Gastrocnemius medialis (tissue), 4 donors: ENCODE measurements at regions not wholly inside any gene's neighbourhood (a gene's known extent, or its start where the extent isn't known, plus 50 kb on each side); places are given as distances from the start of the nearest gene placed in this dataset.

Source experiments
- ATAC-seq, 2 donors: fragments of 150-250 bp; one replicate each; pipeline ENCODE4 v1.9.1; 2016
- DNase-seq, 2 donors: peaks; one replicate each; pipeline ENCODE4 v3.0.0-alpha.2; 2019
- H3K27ac ChIP-seq, 4 donors: fragments of 200-600 bp; sonication (generic); 1 replicate in 1 of 4; 2 replicates in 3 of 4; pipeline ENCODE4 v1.5.1; 2016 to 2018; ENCODE audit warnings: mild to moderate bottlenecking in 2 of 4, moderate library complexity in 1 of 4
- H3K27me3 ChIP-seq, 3 donors: fragments of 200-600 bp; sonication (generic) in 2 of 3; 1 replicate in 1 of 3; 2 replicates in 2 of 3; pipeline versions ENCODE4 v1.5.1 to v1.6.0; 2016 to 2019; ENCODE audit warnings: mild to moderate bottlenecking in 1 of 3, moderate library complexity in 1 of 3
- H3K36me3 ChIP-seq, 2 donors: fragments of 200-600 bp; sonication (generic) in 1 of 2; one replicate each; pipeline ENCODE4 v1.5.1; 2017 to 2018
- H3K4me1 ChIP-seq, 2 donors: fragments of 200-600 bp; sonication (generic) in 1 of 2; one replicate each; pipeline ENCODE4 v1.5.1; 2016 to 2017; ENCODE audit warnings: mild to moderate bottlenecking in 2 of 2
- H3K4me3 ChIP-seq, 4 donors: fragments of 200-600 bp; sonication (generic) in 3 of 4; 1 replicate in 1 of 4; 2 replicates in 3 of 4; pipeline ENCODE4 v1.5.1; 2016 to 2019; ENCODE audit warnings: mild to moderate bottlenecking in 2 of 4
- H3K9me3 ChIP-seq, 3 donors: fragments of 200-600 bp; sonication (generic) in 2 of 3; 1 replicate in 1 of 3; 2 replicates in 2 of 3; pipeline ENCODE4 v1.5.1; 2016 to 2019
- POLR2A ChIP-seq, 2 donors: fragments of 450-650 bp; IDR thresholded peaks; one replicate each; pipeline ENCODE4 v1.6.1; 2017; ENCODE audit warnings: antibody characterized with exemption in 2 of 2, mild to moderate bottlenecking in 2 of 2, moderate library complexity in 2 of 2
- in situ Hi-C, 4 donors: fragments of 200-750 bp; cut with MboI; loops; one replicate each; pipeline versions ENCODE4 v1.15.0 to v1.8.0; 2017; ENCODE audit warnings: low sequenced_read_pairs in 4 of 4
- intact Hi-C: fragments of 100-400 bp; cut with DNase I; formaldehyde crosslinking; loops from one replicate; pipeline ENCODE4 v1.15.1; 2023; ENCODE audit warnings: low total_unique reads
- TF ChIP-seq, protein P1 (sequence below), 5 experiments: fragments of 450-650 bp in 3 of 5; fragments of 200-600 bp in 2 of 5; sonication (generic) in 2 of 5; IDR thresholded peaks in 4 of 5; conservative IDR thresholded peaks in 1 of 5; 1 replicate in 4 of 5; 2 replicates in 1 of 5; pipeline ENCODE4 v1.5.1; 2016 to 2019; ENCODE audit warnings: antibody characterized with exemption in 5 of 5, mild to moderate bottlenecking in 3 of 5, moderate library complexity in 3 of 5

DNA sequence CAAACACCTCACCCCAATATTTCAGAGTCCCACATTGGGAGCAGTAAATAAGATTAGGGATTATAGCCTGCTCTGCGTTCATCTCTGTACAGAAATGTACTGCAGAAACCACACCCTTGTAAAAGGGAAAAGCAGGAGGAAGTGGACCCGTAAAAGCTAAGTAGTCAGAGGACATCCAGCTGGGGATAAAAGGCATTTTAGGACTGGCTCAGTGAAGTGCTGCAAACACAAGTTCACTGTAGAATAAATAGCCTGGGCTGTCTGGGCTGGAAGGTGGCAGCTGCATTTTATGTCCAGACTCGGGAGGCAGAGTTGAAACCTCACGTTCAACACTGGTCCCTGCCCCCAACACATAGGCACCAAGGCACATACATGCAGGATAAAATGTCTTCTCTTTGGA, 178.7 kb upstream of the FAT1 start:
- Histone ChIP-seq H3K27me3 (no peaks in the 10 kb centered on the region), H3K27ac (no peak overlapping the region), H3K36me3 (no peaks in the 10 kb centered on the region), H3K4me3 (no peak overlapping the region), H3K9me3 (no peaks in the 10 kb centered on the region), H3K4me1 (peaks cover 0 to 5% of the 10 kb centered on the region in 2 donors)
- no peak for DNase-seq
- intact Hi-C loops, result loop anchor here (10.0 kb wide), 1 partner anchor 58 kb away; no protein-coding TSS in a partner anchor
- TF ChIP-seq, protein P1, sequence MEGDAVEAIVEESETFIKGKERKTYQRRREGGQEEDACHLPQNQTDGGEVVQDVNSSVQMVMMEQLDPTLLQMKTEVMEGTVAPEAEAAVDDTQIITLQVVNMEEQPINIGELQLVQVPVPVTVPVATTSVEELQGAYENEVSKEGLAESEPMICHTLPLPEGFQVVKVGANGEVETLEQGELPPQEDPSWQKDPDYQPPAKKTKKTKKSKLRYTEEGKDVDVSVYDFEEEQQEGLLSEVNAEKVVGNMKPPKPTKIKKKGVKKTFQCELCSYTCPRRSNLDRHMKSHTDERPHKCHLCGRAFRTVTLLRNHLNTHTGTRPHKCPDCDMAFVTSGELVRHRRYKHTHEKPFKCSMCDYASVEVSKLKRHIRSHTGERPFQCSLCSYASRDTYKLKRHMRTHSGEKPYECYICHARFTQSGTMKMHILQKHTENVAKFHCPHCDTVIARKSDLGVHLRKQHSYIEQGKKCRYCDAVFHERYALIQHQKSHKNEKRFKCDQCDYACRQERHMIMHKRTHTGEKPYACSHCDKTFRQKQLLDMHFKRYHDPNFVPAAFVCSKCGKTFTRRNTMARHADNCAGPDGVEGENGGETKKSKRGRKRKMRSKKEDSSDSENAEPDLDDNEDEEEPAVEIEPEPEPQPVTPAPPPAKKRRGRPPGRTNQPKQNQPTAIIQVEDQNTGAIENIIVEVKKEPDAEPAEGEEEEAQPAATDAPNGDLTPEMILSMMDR (IDR thresholded peaks at IDR 0.05 in 4 of 5, conservative IDR thresholded peaks at IDR 0.05 in 1 of 5), result no peak
- no peak for TF ChIP-seq POLR2A (IDR thresholded peaks at IDR 0.05)
- in situ Hi-C loops, result no loop called here
- ATAC-seq, result no peak

DNA sequence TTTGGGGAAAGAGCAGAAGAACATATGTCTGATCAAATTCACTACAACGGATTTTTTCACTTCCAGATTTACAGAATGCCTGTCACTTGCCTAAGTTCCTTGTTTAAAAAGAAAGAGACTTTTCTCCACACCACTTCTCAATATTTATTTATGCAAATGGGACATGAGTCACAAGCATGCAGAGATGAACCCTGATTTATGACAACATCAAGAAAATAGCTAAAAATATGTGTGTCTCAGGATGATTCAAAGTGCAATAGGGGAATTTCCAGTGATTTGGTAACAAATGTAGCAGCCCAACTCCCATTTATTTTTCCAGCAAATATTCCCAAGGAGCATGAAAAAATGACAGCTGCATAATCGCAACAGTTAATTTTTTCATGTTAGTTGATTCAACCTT, 180.4 kb upstream of the FAT1 start:
- in situ Hi-C loops, result no loop called here
- intact Hi-C loops, result loop anchor here (10.0 kb wide), 1 partner anchor 59 kb away; no protein-coding TSS in a partner anchor
- H3K27me3 ChIP-seq, result no peaks in the 10 kb centered on the region
- TF ChIP-seq POLR2A (IDR thresholded peaks at IDR 0.05), result no peak
- TF ChIP-seq, protein P1 (IDR thresholded peaks at IDR 0.05 in 4 of 5, conservative IDR thresholded peaks at IDR 0.05 in 1 of 5), result no peak
- H3K36me3 ChIP-seq, result no peaks in the 10 kb centered on the region
- H3K4me1 ChIP-seq, result peaks cover 0 to 5% of the 10 kb centered on the region in 2 donors
- H3K27ac ChIP-seq, result peak overlapping the region in 1 of 4 donors; percentile 2
- peak; percentile 58 to 81 for ATAC-seq
- no peak for DNase-seq
- no peaks in the 10 kb centered on the region for H3K9me3 ChIP-seq
- H3K4me3 ChIP-seq, result no peak overlapping the region

DNA sequence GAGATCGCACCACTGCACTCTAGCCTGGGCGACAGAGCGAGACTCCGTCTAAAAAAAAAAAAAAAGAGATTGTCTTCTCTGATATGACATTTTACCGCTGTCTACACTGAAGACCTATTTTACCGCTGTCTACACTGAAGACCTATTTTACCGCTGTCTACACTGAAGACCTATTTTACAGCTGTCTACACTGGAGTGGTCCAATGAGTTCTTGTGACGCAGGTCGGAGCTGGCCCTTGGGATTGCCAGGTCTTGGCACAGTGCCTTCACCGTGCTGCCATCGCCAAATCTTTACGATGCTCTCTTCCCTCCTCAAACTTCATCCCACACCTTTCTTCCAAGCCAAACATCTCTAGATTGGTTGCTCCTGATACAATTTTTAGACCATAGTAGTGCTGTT, 183.1 kb upstream of the FAT1 start:
- Histone ChIP-seq H3K4me3 (no peak overlapping the region), H3K36me3 (no peaks in the 10 kb centered on the region), H3K27ac (no peak overlapping the region), H3K27me3 (no peaks in the 10 kb centered on the region), H3K9me3 (no peaks in the 10 kb centered on the region), H3K4me1 (peaks cover 0 to 5% of the 10 kb centered on the region in 2 donors)
- ATAC-seq, result no peak
- no peak for DNase-seq
- TF ChIP-seq, protein P1 (IDR thresholded peaks at IDR 0.05 in 4 of 5, conservative IDR thresholded peaks at IDR 0.05 in 1 of 5), result no peak
- no peak for TF ChIP-seq POLR2A (IDR thresholded peaks at IDR 0.05)
- in situ Hi-C loops, result no loop called here
- intact Hi-C loops, result loop anchor here (10.0 kb wide), 1 partner anchor 62 kb away; no protein-coding TSS in a partner anchor

DNA sequence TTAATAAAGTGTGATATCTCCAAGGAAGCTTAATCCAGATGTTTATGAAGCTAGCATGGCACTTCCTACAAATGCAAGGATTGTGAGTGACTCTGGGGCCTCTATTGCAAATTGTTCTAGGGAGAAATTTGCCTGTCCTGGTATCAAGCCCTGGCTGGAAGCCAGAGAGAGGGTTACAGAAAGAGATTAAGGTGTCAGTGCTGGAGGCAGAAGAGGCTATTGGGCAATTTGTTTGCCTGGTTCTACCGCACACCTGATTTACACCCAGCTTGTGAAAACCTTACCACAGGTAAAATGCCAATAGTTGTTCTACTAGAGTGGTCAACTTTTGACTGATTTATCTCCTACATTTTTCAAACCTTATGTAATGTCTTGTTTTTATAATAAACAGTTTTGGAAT, 186.7 kb upstream of the FAT1 start:
- no peak for DNase-seq
- TF ChIP-seq POLR2A (IDR thresholded peaks at IDR 0.05), result no peak
- TF ChIP-seq, protein P1 (IDR thresholded peaks at IDR 0.05 in 4 of 5, conservative IDR thresholded peaks at IDR 0.05 in 1 of 5), result no peak
- ATAC-seq, result no peak
- H3K9me3 ChIP-seq, result no peaks in the 10 kb centered on the region
- in situ Hi-C loops, result no loop called here
- no peaks in the 10 kb centered on the region for H3K36me3 ChIP-seq
- no peaks in the 10 kb centered on the region for H3K27me3 ChIP-seq
- intact Hi-C loops, result no loop called here
- no peak overlapping the region for H3K4me3 ChIP-seq
- no peaks in the 10 kb centered on the region for H3K4me1 ChIP-seq
- H3K27ac ChIP-seq, result no peak overlapping the region

DNA sequence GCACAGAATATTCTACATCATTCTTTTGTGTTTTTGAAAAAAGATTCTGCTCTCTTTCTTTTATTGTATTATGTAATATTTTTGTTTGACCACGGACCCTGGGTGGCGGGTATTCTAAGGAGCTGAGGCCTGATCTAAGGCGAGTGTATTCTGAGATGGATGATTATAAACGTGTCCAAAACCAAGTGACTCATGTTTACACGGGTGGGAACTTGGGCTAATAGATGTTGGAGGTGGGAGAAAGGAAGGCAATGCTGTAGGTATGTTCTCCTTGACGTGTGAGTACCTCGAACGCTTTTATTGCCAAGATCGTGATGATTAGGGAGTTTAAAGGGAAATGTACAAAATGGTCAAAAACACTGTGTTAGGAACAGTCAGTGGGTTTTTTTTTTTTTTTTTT, 188.9 kb upstream of the FAT1 start:
- no peak for TF ChIP-seq POLR2A (IDR thresholded peaks at IDR 0.05)
- TF ChIP-seq, protein P1 (IDR thresholded peaks at IDR 0.05 in 4 of 5, conservative IDR thresholded peaks at IDR 0.05 in 1 of 5), result no peak
- DNase-seq (no peak), ATAC-seq (no peak)
- H3K9me3 ChIP-seq, result no peaks in the 10 kb centered on the region
- no peaks in the 10 kb centered on the region for H3K4me1 ChIP-seq
- H3K27ac ChIP-seq, result no peak overlapping the region
- H3K36me3 ChIP-seq, result no peaks in the 10 kb centered on the region
- no peaks in the 10 kb centered on the region for H3K27me3 ChIP-seq
- H3K4me3 ChIP-seq, result no peak overlapping the region
- intact Hi-C loops (no loop called here), in situ Hi-C loops (no loop called here)
